OCI-LY3 (cell line): ENCODE measurements at regions not wholly inside any gene's neighbourhood (a gene's known extent, or its start where the extent isn't known, plus 50 kb on each side); places are given as distances from the start of the nearest gene placed in this dataset.

ENCODE experiments used
- H2AFZ ChIP-seq: fragments of 200-600, 300-600 bp; shearing (Covaris generic); 2 replicates; pipeline ENCODE4 v1.6.0; 2014; ENCODE audit warnings: antibody characterized with exemption, low read depth, low read length
- H3K27ac ChIP-seq: fragments of 200-600, 300-600 bp; sonication (generic); 2 replicates; pipeline ENCODE4 v1.5.1; 2014; ENCODE audit warnings: mild to moderate bottlenecking, low read length, moderate library complexity, mixed read lengths
- H3K27me3 ChIP-seq: fragments of 200-600, 300-600 bp; sonication (generic); 2 replicates; pipeline ENCODE4 v1.6.1; 2014; ENCODE audit warnings: low read depth, low read length, mixed read lengths
- H3K36me3 ChIP-seq: fragments of 200-600, 300-600 bp; sonication (generic); replicated peaks from 2 replicates; pipeline ENCODE3; 2014; ENCODE audit warnings: low read depth, low read length, mixed read lengths
- H3K4me1 ChIP-seq: fragments of 300-600, 200-600 bp; sonication (generic); 2 replicates; pipeline ENCODE4 v1.6.1; 2014; ENCODE audit warnings: low read length, mixed read lengths
- H3K4me2 ChIP-seq: fragments of 200-600, 300-600 bp; sonication (generic); 2 replicates; pipeline ENCODE4 v1.6.1; 2014; ENCODE audit warnings: low read length, mixed read lengths
- H3K4me3 ChIP-seq: fragments of 300-600, 200-600 bp; sonication (generic); 2 replicates; pipeline ENCODE4 v1.5.1; 2014; ENCODE audit warnings: antibody characterized with exemption, mild to moderate bottlenecking, low read length, moderate library complexity
- H3K79me2 ChIP-seq: fragments of 300-600, 200-600 bp; shearing (Covaris generic); 2 replicates; pipeline ENCODE4 v1.6.1; 2014; ENCODE audit warnings: mild to moderate bottlenecking, low read length, mixed read lengths
- H3K9ac ChIP-seq: fragments of 300-600, 200-600 bp; shearing (Covaris generic); 2 replicates; pipeline ENCODE4 v1.6.0; 2014; ENCODE audit warnings: mild to moderate bottlenecking, low read length, moderate library complexity
- H3K9me3 ChIP-seq: fragments of 200-600, 300-600 bp; shearing (Covaris generic); 2 replicates; pipeline ENCODE4 v1.6.1; 2014; ENCODE audit warnings: low read length, mixed read lengths; ENCODE audit not compliant: insufficient read depth
- H4K20me1 ChIP-seq: fragments of 200-600, 300-600 bp; sonication (generic); 2 replicates; pipeline ENCODE4 v1.6.1; 2016; ENCODE audit warnings: low read length, mixed read lengths; ENCODE audit not compliant: insufficient read depth
- CTCF ChIP-seq: fragments of 200-600, 300-600 bp; sonication (generic); IDR thresholded peaks from 2 replicates; pipeline ENCODE4 v1.5.1; 2014; ENCODE audit warnings: antibody characterized with exemption, low read length, low read depth
- EZH2phosphoT487 ChIP-seq: fragments of 200-600 bp; shearing (Covaris generic); IDR thresholded peaks from 2 replicates; pipeline ENCODE4 v1.6.1; 2018; ENCODE audit warnings: antibody characterized with exemption, mixed run types, low read depth

DNA sequence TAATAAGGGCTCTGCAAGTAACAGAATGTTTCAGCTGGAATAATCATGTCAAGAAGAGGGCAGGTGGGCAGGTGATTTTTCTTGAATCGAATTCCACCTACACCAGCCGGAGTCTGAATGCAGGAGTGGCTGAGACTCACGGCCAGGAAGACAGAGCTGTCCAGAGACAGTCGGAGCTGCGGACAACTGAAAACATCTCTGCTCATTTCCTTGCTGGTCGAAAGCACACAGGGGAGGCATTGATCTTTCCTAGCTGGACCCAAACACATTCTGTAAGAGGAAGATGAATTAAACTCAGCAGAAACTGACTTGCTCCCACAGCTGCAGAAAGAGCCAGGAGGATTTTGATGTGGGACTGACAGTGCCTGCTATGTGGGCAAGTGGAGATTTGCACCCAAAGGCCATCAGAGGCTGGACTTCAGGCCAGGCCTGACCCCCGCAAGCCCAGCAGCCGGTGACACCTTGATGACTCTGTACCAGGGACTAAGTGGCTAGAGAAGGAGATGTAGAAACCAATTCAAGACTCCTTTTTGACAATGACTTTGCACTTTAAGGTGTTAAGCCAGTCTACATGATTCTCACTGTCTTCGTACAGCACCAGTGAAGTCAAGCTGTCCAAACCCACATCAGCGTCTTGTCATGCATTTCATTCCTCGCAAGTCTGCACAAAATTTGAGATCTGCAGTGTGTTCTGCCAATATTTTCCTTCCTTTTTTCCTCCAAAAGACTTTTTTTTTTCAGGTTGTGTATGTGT, 169.4 kb downstream of the TEX36 start:
- Histone ChIP-seq H3K9ac (no peak overlapping the region), H3K27ac (no peak overlapping the region), H3K4me1 (no peaks in the 10 kb centered on the region), H3K36me3 (no peaks in the 10 kb centered on the region), H3K4me2 (no peak overlapping the region), H4K20me1 (no peaks in the 10 kb centered on the region), H3K4me3 (no peak overlapping the region), H3K9me3 (no peaks in the 10 kb centered on the region), H3K27me3 (no peaks in the 10 kb centered on the region), H2AFZ (no peak overlapping the region), H3K79me2 (no peaks in the 10 kb centered on the region)
- TF ChIP-seq EZH2phosphoT487 (no peak), CTCF (no peak)

GRCh38 chr10:125510998-125511397, 172.0 kb downstream of the TEX36 start:
- no peak for TF ChIP-seq CTCF
- no peak for TF ChIP-seq EZH2phosphoT487

DNA sequence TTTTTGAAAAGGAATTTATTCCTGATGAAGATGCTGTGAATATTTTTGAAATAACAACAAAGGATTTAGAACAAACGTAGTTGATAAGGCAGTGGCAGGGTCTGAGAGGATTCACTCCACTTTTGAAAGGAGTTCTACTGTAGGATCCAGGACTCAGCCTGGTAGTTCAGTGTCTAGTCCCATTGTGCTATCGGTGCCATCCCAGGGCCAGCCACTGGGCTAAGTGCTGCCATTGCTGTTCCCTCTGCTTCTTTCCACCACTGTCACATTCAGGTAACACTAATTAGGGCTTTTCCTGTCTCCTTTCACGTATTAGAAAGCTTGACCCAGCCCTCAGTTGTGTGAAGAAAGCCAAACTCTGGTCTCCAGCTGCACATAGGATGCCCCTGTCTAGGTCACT, 177.3 kb downstream of the TEX36 start:
- Histone ChIP-seq H3K36me3 (no peaks in the 10 kb centered on the region), H3K27ac (no peak overlapping the region), H3K4me2 (no peak overlapping the region), H4K20me1 (no peaks in the 10 kb centered on the region), H2AFZ (no peak overlapping the region), H3K27me3 (no peaks in the 10 kb centered on the region; the same call in 1 of the 2 replicates), H3K79me2 (no peaks in the 10 kb centered on the region), H3K4me3 (no peak overlapping the region), H3K9me3 (no peaks in the 10 kb centered on the region), H3K4me1 (no peaks in the 10 kb centered on the region), H3K9ac (no peak overlapping the region)
- no peak for TF ChIP-seq EZH2phosphoT487
- TF ChIP-seq CTCF: no peak

More at GRCh38 chr10:125510998-125511397, 172.0 kb downstream of the TEX36 start:
- no peak overlapping the region for H2AFZ ChIP-seq
- no peak overlapping the region for H3K4me3 ChIP-seq
- no peak overlapping the region for H3K4me2 ChIP-seq
- no peak overlapping the region for H3K27ac ChIP-seq
- H3K9ac ChIP-seq: no peak overlapping the region
- no peaks in the 10 kb centered on the region for H3K36me3 ChIP-seq
- H3K79me2 ChIP-seq: no peaks in the 10 kb centered on the region
- H3K9me3 ChIP-seq: no peaks in the 10 kb centered on the region
- no peaks in the 10 kb centered on the region for H3K27me3 ChIP-seq
- H3K4me1 ChIP-seq: no peaks in the 10 kb centered on the region
- no peaks in the 10 kb centered on the region for H4K20me1 ChIP-seq

GRCh38 chr10:125502276-125502675, 180.7 kb downstream of the TEX36 start:
- Histone ChIP-seq H3K27me3 (no peaks in the 10 kb centered on the region; the same call in 1 of the 2 replicates), H2AFZ (no peak overlapping the region), H3K9ac (no peak overlapping the region), H3K4me1 (no peaks in the 10 kb centered on the region), H3K4me3 (no peak overlapping the region), H3K9me3 (no peaks in the 10 kb centered on the region), H3K36me3 (no peaks in the 10 kb centered on the region), H3K4me2 (no peak overlapping the region), H3K27ac (no peak overlapping the region), H4K20me1 (no peaks in the 10 kb centered on the region), H3K79me2 (no peaks in the 10 kb centered on the region)
- no peak for TF ChIP-seq CTCF
- TF ChIP-seq EZH2phosphoT487: no peak
